ENCODE measurements at regions not wholly inside any gene's neighbourhood (a gene's known extent, or its start where the extent isn't known, plus 50 kb on each side); places are given as distances from the start of the nearest gene placed in this dataset.

- Histone ChIP-seq H4K8ac (ENCODE audit: extremely low read depth, insufficient read depth, low read length) (no peak overlapping the region), H2BK5ac (ENCODE audit: low read depth, low read length) (no peak overlapping the region), H2BK20ac (ENCODE audit: low read length) (no peak overlapping the region), H3K9me3 (ENCODE audit: insufficient read depth in 2 of 2, low read depth in 1 of 2, low read length in 1 of 2) (peaks cover 2 to 3% of the 10 kb centered on the region in 2 experiments; a peak in 1 of 4 replicates), H4K91ac (replicated peaks; ENCODE audit: insufficient read length, low read length) (no peak overlapping the region), H3K56ac (replicated peaks; ENCODE audit: insufficient read length, low read depth, low read length) (no peak overlapping the region), H4K20me1 (replicated peaks in 1 of 2; ENCODE audit: control insufficient read depth in 1 of 2, insufficient read depth in 2 of 2, low read length in 2 of 2) (no peaks in the 10 kb centered on the region), H3K14ac (ENCODE audit: insufficient read length) (no peak overlapping the region), H2AFZ (ENCODE audit: low read length) (no peak overlapping the region), H3K36me3 (ENCODE audit: control insufficient read depth in 2 of 4, insufficient read depth in 4 of 4, low read length in 3 of 4) (no peaks in the 10 kb centered on the region), H3K79me2 (ENCODE audit: control insufficient read depth in 1 of 2, insufficient read depth in 2 of 2, low read length in 2 of 2) (no peaks in the 10 kb centered on the region), H3K79me1 (ENCODE audit: low read depth, low read length) (no peaks in the 10 kb centered on the region), H3K9ac (replicated peaks in 1 of 4; ENCODE audit: extremely low read depth in 1 of 4, low read depth in 3 of 4, low read length in 3 of 4) (no peak overlapping the region), H3K23ac (ENCODE audit: insufficient read length) (no peak overlapping the region), H2BK15ac (ENCODE audit: low read length) (no peak overlapping the region), H3K4me3 (ENCODE audit: extremely low read depth in 1 of 4, insufficient read depth in 2 of 4, low read depth in 3 of 4, low read length in 4 of 4) (no peak overlapping the region), H4K5ac (ENCODE audit: insufficient read length, low read depth, low read length) (no peak overlapping the region), H2AK5ac (ENCODE audit: low read depth, low read length) (no peak overlapping the region), H3K4me2 (ENCODE audit: insufficient read depth in 1 of 2, low read depth in 2 of 2, low read length in 2 of 2) (no peak overlapping the region), H2BK120ac (replicated peaks; ENCODE audit: low read depth, low read length) (no peak overlapping the region), H2BK12ac (ENCODE audit: low read depth, low read length) (no peak overlapping the region), H3K18ac (ENCODE audit: extremely low read depth, low read length) (no peak overlapping the region), H3K27me3 (replicated peaks in 1 of 4; ENCODE audit: control insufficient read depth in 3 of 4, extremely low read depth in 1 of 4, insufficient read depth in 3 of 4, low read length in 3 of 4) (peaks cover 0 to 2% (median 0%) of the 10 kb centered on the region in 4 experiments; a peak in 2 of 7 replicates), H3K27ac (ENCODE audit: low read depth, low read length) (no peak overlapping the region), H3K4ac (replicated peaks; ENCODE audit: insufficient read length, low read depth, low read length) (no peak overlapping the region), H3K4me1 (replicated peaks in 1 of 4; ENCODE audit: control insufficient read depth in 3 of 4, insufficient read depth in 4 of 4, low read length in 3 of 4) (peaks cover 3 to 8% (median 6%) of the 10 kb centered on the region in 4 experiments; a peak in 5 of 7 replicates), H3K23me2 (ENCODE audit: low read depth, low read length) (no peaks in the 10 kb centered on the region)
- DNase-seq (ENCODE audit: low read depth in 1 of 2, low spot score in 2 of 2) = no peak
- ChIA-PET CTCF (ENCODE audit: partially characterized antibody) (no interaction called here), POLR2A (ENCODE audit: partially characterized antibody) (no interaction called here)
- no peak for TF ChIP-seq HDAC2 (IDR thresholded peaks at IDR 0.05; ENCODE audit: borderline replicate concordance in 1 of 2, low read depth in 2 of 2, low read length in 2 of 2)
- no peak for TF ChIP-seq ATF2 (IDR thresholded peaks at IDR 0.05; ENCODE audit: low read length)
- TF ChIP-seq SUZ12 (IDR thresholded peaks at IDR 0.05; ENCODE audit: low read length) = no peak
- TF ChIP-seq, protein P1, sequence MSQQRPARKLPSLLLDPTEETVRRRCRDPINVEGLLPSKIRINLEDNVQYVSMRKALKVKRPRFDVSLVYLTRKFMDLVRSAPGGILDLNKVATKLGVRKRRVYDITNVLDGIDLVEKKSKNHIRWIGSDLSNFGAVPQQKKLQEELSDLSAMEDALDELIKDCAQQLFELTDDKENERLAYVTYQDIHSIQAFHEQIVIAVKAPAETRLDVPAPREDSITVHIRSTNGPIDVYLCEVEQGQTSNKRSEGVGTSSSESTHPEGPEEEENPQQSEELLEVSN (IDR thresholded peaks at IDR 0.05) = no peak
- TF ChIP-seq BACH1 (IDR thresholded peaks at IDR 0.05; ENCODE audit: low read length) = no peak
- no peak for TF ChIP-seq RAD21 (IDR thresholded peaks at IDR 0.05 in 1 of 2, conservative IDR thresholded peaks at IDR 0.05 in 1 of 2; ENCODE audit: low read depth in 2 of 2, low read length in 2 of 2)
- no peak for TF ChIP-seq SP2 (IDR thresholded peaks at IDR 0.05; ENCODE audit: low read length)
- no peak for TF ChIP-seq EZH2 (IDR thresholded peaks at IDR 0.05; ENCODE audit: low read depth, low read length, severe bottlenecking)
- no peak for TF ChIP-seq TCF12 (IDR thresholded peaks at IDR 0.05; ENCODE audit: low read depth, low read length)
- 88% methylated on average over 2 of the region's 2 CpGs; no CpG with 5 or more reads in 1 of the 2 experiments for WGBS, 2 experiments (ENCODE audit: extremely low coverage in 1 of 2, insufficient coverage in 1 of 2, insufficient read length in 1 of 2, insufficient replicate concordance in 2 of 2, low coverage in 1 of 2, low lambda C conversion rate in 2 of 2, missing lambda C conversion rate in 1 of 2)
- no peak for FAIRE-seq
These were observed 255.5 kb downstream of the OPA1 start for GRCh38 chr3:193848547-193848946.

Measured in H1 (cell line).